IPS-18a (cell line): ENCODE measurements at regions not wholly inside any gene's neighbourhood (a gene's known extent, or its start where the extent isn't known, plus 50 kb on each side); places are given as distances from the start of the nearest gene placed in this dataset.
A peak's percentile ranks its signal among the peaks of the same experiment; 100 is the strongest.

ENCODE experiments used
- H3K27ac ChIP-seq: one replicate; pipeline ENCODE4 v1.5.1; 2013; ENCODE audit warnings: low read length
- H3K27me3 ChIP-seq: one replicate; pipeline ENCODE4 v1.6.1; 2013; ENCODE audit warnings: mild to moderate bottlenecking, low read length; ENCODE audit not compliant: control insufficient read depth, insufficient read depth
- H3K36me3 ChIP-seq: one replicate; pipeline ENCODE4 v1.6.1; 2013; ENCODE audit warnings: low read depth, low read length; ENCODE audit not compliant: control insufficient read depth
- H3K4me1 ChIP-seq: one replicate; pipeline ENCODE4 v1.6.1; 2013; ENCODE audit warnings: low read depth, low read length; ENCODE audit not compliant: control insufficient read depth
- H3K4me3 ChIP-seq: one replicate; pipeline ENCODE4 v1.5.1; 2013; ENCODE audit warnings: low read length
- H3K9ac ChIP-seq: one replicate; pipeline ENCODE4 v1.6.1; 2013; ENCODE audit warnings: mild to moderate bottlenecking, low read length, moderate library complexity
- H3K9me3 ChIP-seq: one replicate; pipeline ENCODE4 v1.6.1; 2013; ENCODE audit warnings: low read depth, low read length; ENCODE audit not compliant: control insufficient read depth

DNA sequence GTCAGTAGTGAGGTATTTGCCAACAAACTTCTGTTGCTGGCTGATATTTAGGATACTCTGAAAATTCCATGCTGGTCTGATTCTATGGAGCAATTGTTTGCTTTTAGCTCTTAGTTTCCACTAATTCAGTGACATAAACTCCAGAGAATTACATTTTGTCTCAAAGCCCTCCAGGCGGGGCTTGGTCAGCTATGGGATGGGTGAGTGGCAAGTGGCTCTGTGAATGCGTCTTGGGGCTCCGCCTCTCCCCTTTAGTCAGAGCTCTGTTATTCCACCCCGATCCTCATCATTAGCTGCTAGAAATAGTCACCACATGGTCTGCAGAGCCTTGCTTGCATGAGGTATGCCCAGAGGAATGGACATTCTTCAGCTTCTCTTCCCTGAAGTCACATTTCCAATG lies 540.6 kb downstream of the QKI start:
- Histone ChIP-seq H3K9me3 (no peaks in the 10 kb centered on the region), H3K9ac (no peak overlapping the region), H3K36me3 (no peaks in the 10 kb centered on the region), H3K27ac (no peak overlapping the region), H3K4me1 (peaks cover 18% of the 10 kb centered on the region), H3K4me3 (no peak overlapping the region), H3K27me3 (no peaks in the 10 kb centered on the region)

DNA sequence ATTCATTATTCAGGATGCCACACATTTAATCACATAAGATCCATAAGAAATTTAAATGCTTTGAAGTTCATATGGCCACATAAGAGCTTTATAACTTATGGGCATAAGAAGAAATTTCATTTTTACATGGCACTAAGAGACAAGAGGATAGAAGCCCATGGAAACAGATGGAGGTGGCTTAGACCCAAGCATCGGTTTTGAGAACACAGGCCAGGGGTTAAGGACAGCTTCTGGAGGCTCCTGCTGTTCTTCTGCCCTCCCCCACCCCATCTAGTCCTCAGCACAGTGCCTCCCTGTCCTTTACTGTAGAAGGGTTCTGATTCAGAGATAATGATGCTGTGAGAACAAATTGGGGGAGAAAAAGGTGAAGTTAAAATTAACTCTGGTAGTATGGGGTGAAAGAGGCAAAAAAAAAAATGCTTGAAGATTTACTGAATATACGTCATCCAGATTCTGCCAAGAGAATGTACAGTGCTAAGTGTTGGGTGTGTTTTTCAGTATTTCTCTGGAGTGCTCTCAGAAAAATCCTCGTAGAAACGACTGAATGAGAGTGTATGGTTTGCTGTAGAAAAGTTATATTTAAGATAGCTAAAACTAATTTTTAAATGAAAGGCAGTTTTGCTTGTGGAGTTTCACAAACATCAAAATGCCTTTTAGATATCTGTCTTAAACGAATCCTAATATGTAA lies 539.7 kb downstream of the QKI start:
- Histone ChIP-seq H3K4me1 (peaks cover 18% of the 10 kb centered on the region), H3K27ac (no peak overlapping the region), H3K36me3 (no peaks in the 10 kb centered on the region), H3K9ac (no peak overlapping the region), H3K4me3 (no peak overlapping the region), H3K9me3 (no peaks in the 10 kb centered on the region), H3K27me3 (no peaks in the 10 kb centered on the region)

DNA sequence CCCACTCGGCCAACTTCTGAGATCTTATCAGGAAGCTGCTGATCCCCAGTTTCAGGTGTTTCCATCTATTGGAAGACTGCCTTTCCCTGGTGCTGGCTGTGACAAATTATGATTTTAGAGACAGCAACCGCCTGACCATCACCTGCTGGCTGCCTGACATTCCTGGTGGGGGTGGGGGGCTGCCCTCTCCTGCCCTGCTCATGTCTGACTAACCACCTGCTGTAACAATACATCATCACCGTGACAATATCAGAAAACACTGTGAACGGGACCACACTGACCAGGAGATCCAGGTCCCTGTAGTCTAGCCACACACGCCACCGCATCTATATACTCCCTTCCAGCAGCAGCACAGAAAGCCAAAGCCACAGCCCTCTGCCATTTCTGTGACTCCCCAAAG lies 537.5 kb downstream of the QKI start:
- Histone ChIP-seq H3K27me3 (no peaks in the 10 kb centered on the region), H3K4me3 (no peak overlapping the region), H3K36me3 (no peaks in the 10 kb centered on the region), H3K4me1 (peaks cover 6% of the 10 kb centered on the region), H3K27ac (no peak overlapping the region), H3K9ac (no peak overlapping the region), H3K9me3 (no peaks in the 10 kb centered on the region)

DNA sequence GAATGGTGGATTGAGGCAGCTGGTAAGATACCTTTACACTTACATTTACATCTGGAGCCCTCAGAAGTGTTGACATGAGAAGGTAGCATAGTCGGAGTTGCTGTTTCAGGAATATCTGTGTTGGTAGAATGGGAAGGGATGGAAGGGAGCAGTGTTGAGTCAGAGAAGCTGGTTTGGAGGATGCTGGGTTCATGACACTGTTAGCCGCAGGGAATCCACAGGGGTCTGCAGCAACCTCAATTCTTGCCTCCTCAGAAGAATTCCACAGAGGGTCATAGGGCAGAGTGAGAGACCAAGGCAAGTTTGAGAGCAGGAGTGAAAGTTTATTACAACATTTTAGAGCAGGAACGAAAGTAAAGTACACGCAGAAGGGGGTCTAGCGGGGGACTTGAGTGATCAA lies 536.8 kb downstream of the QKI start:
- no peak overlapping the region for H3K9ac ChIP-seq
- H3K4me3 ChIP-seq = no peak overlapping the region
- peaks cover 6% of the 10 kb centered on the region for H3K4me1 ChIP-seq
- no peaks in the 10 kb centered on the region for H3K9me3 ChIP-seq
- H3K27me3 ChIP-seq = no peaks in the 10 kb centered on the region
- H3K36me3 ChIP-seq = no peaks in the 10 kb centered on the region
- no peak overlapping the region for H3K27ac ChIP-seq

DNA sequence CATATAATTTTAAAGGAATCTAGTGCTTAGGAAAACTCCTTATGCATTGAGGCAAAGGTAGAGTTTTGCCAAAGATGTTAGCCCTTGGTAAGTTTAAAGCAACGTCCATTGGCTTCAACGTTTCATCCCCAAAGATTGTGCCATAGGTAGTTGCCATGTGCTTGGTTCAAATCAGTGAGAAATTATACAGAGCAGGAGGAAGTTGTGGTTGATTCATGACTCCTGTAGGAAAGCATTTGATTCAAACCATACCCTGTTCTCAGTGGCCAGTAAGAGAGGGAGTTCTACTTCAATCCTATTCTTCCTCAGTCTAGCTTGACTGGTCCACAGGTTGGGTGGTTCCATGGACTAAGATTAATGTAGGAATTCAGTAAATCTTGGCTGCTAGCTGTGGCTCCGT lies 535.6 kb downstream of the QKI start:
- H3K27ac ChIP-seq = no peak overlapping the region
- H3K36me3 ChIP-seq = no peaks in the 10 kb centered on the region
- H3K4me3 ChIP-seq = no peak overlapping the region
- no peaks in the 10 kb centered on the region for H3K27me3 ChIP-seq
- H3K9ac ChIP-seq = no peak overlapping the region
- no peaks in the 10 kb centered on the region for H3K9me3 ChIP-seq
- H3K4me1 ChIP-seq = peaks cover 17% of the 10 kb centered on the region

DNA sequence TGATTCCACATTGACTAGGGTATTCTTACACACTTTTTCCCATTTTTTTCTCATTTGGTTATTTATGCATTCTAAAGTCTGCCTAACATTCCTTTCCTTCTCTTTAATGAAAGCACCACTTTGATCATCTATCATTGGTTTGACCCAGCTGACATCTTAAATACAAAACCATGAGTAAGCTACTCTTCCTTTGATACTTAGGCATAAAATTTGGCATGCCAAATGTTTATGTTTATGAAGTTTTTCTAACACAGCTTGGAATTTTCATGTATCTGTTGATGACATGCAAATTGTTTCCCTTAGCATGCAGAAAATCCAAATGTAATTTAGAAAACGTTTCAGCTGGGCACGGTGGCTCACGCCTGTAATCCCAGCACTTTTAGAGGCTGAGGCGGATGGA lies 534.9 kb downstream of the QKI start:
- H3K36me3 ChIP-seq = no peaks in the 10 kb centered on the region
- no peak overlapping the region for H3K27ac ChIP-seq
- no peak overlapping the region for H3K4me3 ChIP-seq
- no peaks in the 10 kb centered on the region for H3K9me3 ChIP-seq
- peaks cover 24% of the 10 kb centered on the region for H3K4me1 ChIP-seq
- H3K9ac ChIP-seq = no peak overlapping the region
- no peaks in the 10 kb centered on the region for H3K27me3 ChIP-seq

DNA sequence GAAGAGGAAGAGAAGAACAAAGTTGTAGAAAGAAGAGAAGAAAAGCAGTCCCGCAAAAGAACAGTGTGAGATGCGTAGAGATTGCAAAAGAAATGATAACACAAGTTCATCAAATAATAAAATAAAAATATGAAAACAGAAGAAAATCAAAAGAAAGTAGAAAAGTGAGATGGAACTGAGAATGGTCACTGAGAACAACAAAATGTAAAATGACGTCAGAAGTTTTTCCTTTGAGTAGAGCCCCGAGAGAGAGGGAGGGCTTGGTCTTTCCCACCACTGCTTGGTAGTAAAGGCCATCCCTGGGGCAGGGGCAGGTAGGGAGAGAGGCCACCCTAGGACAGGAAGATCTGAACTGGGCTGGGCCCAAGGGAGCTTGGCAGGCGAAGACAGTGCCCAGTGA lies 533.7 kb downstream of the QKI start:
- Histone ChIP-seq H3K4me3 (no peak overlapping the region), H3K36me3 (no peaks in the 10 kb centered on the region), H3K27me3 (no peaks in the 10 kb centered on the region), H3K27ac (no peak overlapping the region), H3K4me1 (peaks cover 30% of the 10 kb centered on the region), H3K9me3 (no peaks in the 10 kb centered on the region), H3K9ac (no peak overlapping the region)

DNA sequence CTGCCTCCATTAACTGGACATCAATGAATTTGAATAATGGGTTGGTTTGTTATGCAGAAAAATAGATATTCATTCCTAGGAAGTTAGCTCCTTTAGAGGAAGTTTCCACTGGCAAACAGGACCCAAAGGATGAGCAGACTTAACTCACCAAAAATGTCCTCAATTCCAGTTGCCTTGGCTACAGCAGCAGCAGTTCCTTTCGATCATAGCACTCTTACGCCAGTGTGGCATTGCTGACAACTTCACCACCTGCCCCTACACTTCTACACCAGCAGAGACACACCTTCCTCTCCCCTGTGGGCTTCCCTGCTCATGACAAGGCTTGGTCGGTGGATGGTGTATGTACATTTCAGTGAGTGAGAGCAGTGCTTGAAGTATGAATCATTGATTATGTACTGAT lies 532.8 kb downstream of the QKI start:
- Histone ChIP-seq H3K4me3 (no peak overlapping the region), H3K27ac (no peak overlapping the region), H3K4me1 (peaks cover 38% of the 10 kb centered on the region), H3K9ac (no peak overlapping the region), H3K36me3 (no peaks in the 10 kb centered on the region), H3K27me3 (no peaks in the 10 kb centered on the region), H3K9me3 (no peaks in the 10 kb centered on the region)

DNA sequence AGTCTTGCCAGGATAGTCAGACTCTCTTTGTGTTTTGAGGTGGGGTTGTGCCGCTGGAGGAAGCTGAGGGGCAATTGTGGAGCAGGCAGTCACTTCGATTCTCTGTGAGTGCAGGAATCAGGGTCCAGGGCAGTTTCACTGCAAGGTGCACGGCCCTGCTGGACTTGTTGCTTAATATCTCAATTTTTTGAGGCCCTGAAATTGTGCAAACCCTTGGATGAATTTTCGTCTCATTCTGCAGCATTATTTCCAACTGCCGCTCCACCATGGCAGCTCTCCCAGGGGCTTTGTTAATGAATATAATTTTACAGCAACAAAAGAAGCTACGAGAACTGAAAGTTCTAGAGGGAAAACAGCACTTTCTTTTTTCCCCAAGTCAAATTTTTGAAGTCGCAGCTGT lies 531.9 kb downstream of the QKI start:
- no peak overlapping the region for H3K27ac ChIP-seq
- no peaks in the 10 kb centered on the region for H3K9me3 ChIP-seq
- H3K36me3 ChIP-seq = no peaks in the 10 kb centered on the region
- no peaks in the 10 kb centered on the region for H3K27me3 ChIP-seq
- H3K4me1 ChIP-seq = peaks cover 47% of the 10 kb centered on the region
- H3K9ac ChIP-seq = no peak overlapping the region
- H3K4me3 ChIP-seq = no peak overlapping the region

DNA sequence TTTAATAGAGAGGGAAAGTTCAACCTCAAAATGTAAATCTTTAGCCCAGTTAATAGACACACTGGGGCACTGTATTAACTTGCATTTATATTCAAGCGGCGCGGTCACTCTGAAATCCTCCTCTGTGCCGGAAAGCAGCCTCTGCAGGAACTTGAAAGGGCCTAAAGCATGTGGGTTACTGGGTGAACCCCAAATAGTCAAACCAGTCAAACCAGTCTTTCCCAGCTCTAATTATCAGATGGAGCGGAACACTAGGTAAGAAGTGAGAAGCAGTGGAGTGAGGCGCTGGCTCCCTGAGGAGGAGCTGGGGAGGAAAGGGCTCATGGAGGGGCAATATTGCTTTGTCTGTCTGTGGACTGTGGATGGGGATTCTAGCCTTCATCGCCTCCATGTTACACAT lies 531.3 kb downstream of the QKI start:
- no peaks in the 10 kb centered on the region for H3K9me3 ChIP-seq
- no peaks in the 10 kb centered on the region for H3K27me3 ChIP-seq
- H3K36me3 ChIP-seq = no peaks in the 10 kb centered on the region
- no peak overlapping the region for H3K4me3 ChIP-seq
- no peak overlapping the region for H3K27ac ChIP-seq
- no peak overlapping the region for H3K9ac ChIP-seq
- H3K4me1 ChIP-seq = peaks cover 51% of the 10 kb centered on the region

DNA sequence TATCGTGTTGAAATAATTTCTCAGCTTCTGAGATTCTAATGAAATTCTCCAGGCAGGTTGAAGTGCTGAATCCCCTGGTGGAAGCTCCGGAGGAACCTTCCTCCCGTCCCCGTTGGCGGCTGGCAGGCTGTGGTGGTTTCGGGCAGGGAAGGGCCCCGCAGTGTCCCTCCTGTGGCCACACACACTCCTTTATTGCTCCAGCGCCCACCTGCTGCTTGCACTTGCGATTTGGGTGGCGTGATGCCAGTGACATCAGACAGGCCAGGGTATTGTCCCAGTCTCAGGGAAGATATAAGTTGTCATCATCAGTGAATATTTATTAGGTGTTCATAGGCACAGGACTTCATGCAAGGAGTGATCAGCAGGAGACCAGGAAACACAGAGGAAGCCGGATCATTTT lies 530.4 kb downstream of the QKI start:
- H3K9me3 ChIP-seq = no peaks in the 10 kb centered on the region
- no peaks in the 10 kb centered on the region for H3K27me3 ChIP-seq
- peak overlapping the region; percentile 56 for H3K9ac ChIP-seq
- H3K4me3 ChIP-seq = peak overlapping the region; percentile 46
- peak overlapping the region; percentile 35 for H3K27ac ChIP-seq
- H3K4me1 ChIP-seq = peaks cover 51% of the 10 kb centered on the region
- no peaks in the 10 kb centered on the region for H3K36me3 ChIP-seq

DNA sequence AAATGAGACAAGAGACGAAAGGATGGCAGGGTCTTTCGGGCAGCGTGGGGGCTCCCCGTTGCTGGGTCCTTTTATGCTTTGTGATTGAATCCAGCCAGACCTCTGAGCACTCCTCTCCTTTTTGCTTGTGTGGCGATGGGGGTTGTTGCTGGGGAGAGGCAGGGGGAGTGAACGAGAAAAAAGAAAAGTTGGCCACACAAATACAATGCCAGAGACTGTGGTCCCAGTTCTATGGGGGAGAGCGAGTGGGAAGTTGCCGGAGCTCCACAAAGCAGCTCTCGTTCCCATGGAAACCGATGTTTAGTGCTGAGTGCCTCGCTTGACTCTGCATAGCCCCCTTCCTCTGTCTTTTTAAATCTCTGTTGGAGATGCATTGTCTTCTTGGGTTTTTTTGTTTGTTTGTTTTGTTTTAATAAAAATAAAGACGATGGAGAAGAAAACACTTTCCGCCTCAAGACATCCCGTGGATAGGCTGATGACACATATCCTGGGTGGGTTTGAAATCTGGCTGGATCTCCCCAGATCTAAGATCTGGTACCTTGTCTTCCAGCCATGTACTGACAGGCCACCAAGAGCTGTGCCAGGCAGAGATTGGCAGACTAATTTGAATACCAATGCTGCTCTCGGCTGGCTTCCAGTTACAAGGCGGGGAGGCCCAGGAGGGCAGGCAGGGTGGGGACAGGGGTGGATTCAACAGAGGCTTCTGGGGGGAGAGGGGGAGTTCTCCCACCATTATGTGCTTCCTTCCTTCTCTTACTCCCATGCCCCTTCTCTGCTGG lies 529.3 kb downstream of the QKI start:
- Histone ChIP-seq H3K27me3 (no peaks in the 10 kb centered on the region), H3K4me3 (peak overlapping the region; percentile 46), H3K9ac (peak overlapping the region; percentile 56), H3K4me1 (peaks cover 51% of the 10 kb centered on the region), H3K27ac (peak overlapping the region; percentile 93), H3K9me3 (no peaks in the 10 kb centered on the region), H3K36me3 (no peaks in the 10 kb centered on the region)
